ENCODE measurements at regions not wholly inside any gene's neighbourhood (a gene's known extent, or its start where the extent isn't known, plus 50 kb on each side); places are given as distances from the start of the nearest gene placed in this dataset.

GRCh38 chr3:567488-568185 lies 371.1 kb downstream of the CHL1 start:
- no peak for TF ChIP-seq POLR2A (IDR thresholded peaks at IDR 0.05)
- no peak for TF ChIP-seq POLR2AphosphoS5 (IDR thresholded peaks at IDR 0.05)
- no peak for TF ChIP-seq CTCF (IDR thresholded peaks at IDR 0.05)
- TF ChIP-seq EP300 (IDR thresholded peaks at IDR 0.05) = no peak

Measured in sigmoid colon (tissue), 4 donors.